Psoas muscle (tissue), 7 donors: ENCODE measurements at regions not wholly inside any gene's neighbourhood (a gene's known extent, or its start where the extent isn't known, plus 50 kb on each side); places are given as distances from the start of the nearest gene placed in this dataset.

Experiments
- ATAC-seq, 4 donors: fragments of 200-7000 bp; cut with Tn5 transposase; one replicate each; pipeline ENCODE4 v1.9.1; 2020; ENCODE audit warnings: moderate library complexity in 3 of 4, mild to moderate bottlenecking in 2 of 4
- DNase-seq, 2 donors: peaks; one replicate each; pipeline ENCODE4 v3.0.0-alpha.2; 2020
- H3K27ac ChIP-seq: fragments of 200-600 bp; one replicate; pipeline ENCODE4 v1.8.0; 2022
- H3K27me3 ChIP-seq, 3 donors: fragments of 200-600 bp in 1 of 3; one replicate each; pipeline versions ENCODE4 v1.6.1 to v1.8.0; 2013 to 2022; ENCODE audit warnings: low read length in 2 of 3, mild to moderate bottlenecking in 2 of 3, moderate library complexity in 1 of 3; ENCODE audit not compliant: insufficient read depth in 3 of 3
- H3K36me3 ChIP-seq, 2 donors: fragments of 200-600 bp in 1 of 2; one replicate each; pipeline versions ENCODE4 v1.6.1 to v1.8.0; 2013 to 2022; ENCODE audit warnings: low read depth in 1 of 2, mild to moderate bottlenecking in 1 of 2, moderate library complexity in 1 of 2; ENCODE audit not compliant: insufficient read depth in 1 of 2
- H3K4me1 ChIP-seq: fragments of 200-600 bp; one replicate; pipeline ENCODE4 v1.8.0; 2022
- H3K4me3 ChIP-seq: fragments of 200-600 bp; one replicate; pipeline ENCODE4 v1.8.0; 2022; ENCODE audit warnings: mild to moderate bottlenecking
- H3K9me3 ChIP-seq: fragments of 200-600 bp; one replicate; pipeline ENCODE4 v1.8.0; 2022
- CTCF ChIP-seq: fragments of 200-600 bp; IDR thresholded peaks from one replicate; pipeline ENCODE4 v1.8.0; 2022; ENCODE audit warnings: antibody characterized with exemption
- WGBS, 3 donors: extraction: QIAGEN DNeasy Blood & Tissue Kit; methylation state at CpG; one replicate each; pipeline versions ENCODE4 v1.1.6 to v1.1.7; 2013; 5-methylcytosine and 5-hydroxymethylcytosine counted together
- intact Hi-C, 2 donors: fragments of 100-400 bp; cut with DNase I; formaldehyde crosslinking; loops; one replicate each; pipeline versions ENCODE4 v1.11.0 to v1.14.2; 2022
- donor health status: healthy with polysubstance abuse.
- donor health status: DM: no; HTN: no; CAD: no; lungs with moderate emphysema.
- donor health status: Bipolar disorder and iron deficiency.
- donor health status: healthy.
- donor health status: DM: yes; HTN: yes; CAD: no.
- donor health status: DM: no; HTN: no; CAD: no.
- donor health status: DM: yes; HTN: yes; CAD: no.

GRCh38 chr6:146908786-146909185, 295.4 kb upstream of the STXBP5 start:
- no peak for TF ChIP-seq CTCF
- H3K36me3 ChIP-seq: no peaks in the 10 kb centered on the region
- DNase-seq: no peak
- H3K27ac ChIP-seq: no peak overlapping the region
- H3K9me3 ChIP-seq: no peaks in the 10 kb centered on the region
- intact Hi-C loops: no loop called here
- 89 to 92% (median 89%) methylated on average over 4 of the region's 4 CpGs for WGBS, 3 donors
- H3K4me3 ChIP-seq: no peak overlapping the region
- no peaks in the 10 kb centered on the region for H3K27me3 ChIP-seq
- H3K4me1 ChIP-seq: no peaks in the 10 kb centered on the region
- no peak for ATAC-seq

GRCh38 chr6:146909376-146909775, 294.8 kb upstream of the STXBP5 start:
- no peaks in the 10 kb centered on the region for H3K9me3 ChIP-seq
- no peak for TF ChIP-seq CTCF
- no peak overlapping the region for H3K4me3 ChIP-seq
- intact Hi-C loops: no loop called here
- 90 to 94% (median 93%) methylated on average over 2 of the region's 2 CpGs for WGBS, 3 donors
- no peaks in the 10 kb centered on the region for H3K36me3 ChIP-seq
- ATAC-seq: no peak
- H3K27ac ChIP-seq: no peak overlapping the region
- peaks cover 4% of the 10 kb centered on the region for H3K4me1 ChIP-seq
- no peaks in the 10 kb centered on the region for H3K27me3 ChIP-seq
- no peak for DNase-seq

- Histone ChIP-seq H3K27ac (no peak overlapping the region), H3K4me3 (no peak overlapping the region), H3K9me3 (no peaks in the 10 kb centered on the region), H3K36me3 (no peaks in the 10 kb centered on the region), H3K27me3 (no peaks in the 10 kb centered on the region), H3K4me1 (peaks cover 9% of the 10 kb centered on the region)
- 78 to 88% (median 78%) methylated on average over 2 of the region's 2 CpGs for WGBS, 3 donors
- TF ChIP-seq CTCF: no peak
- ATAC-seq (no peak), DNase-seq (no peak)
- intact Hi-C loops: no loop called here
These were observed 294.3 kb upstream of the STXBP5 start for GRCh38 chr6:146909886-146910285.

GRCh38 chr6:146910611-146911010, 293.6 kb upstream of the STXBP5 start:
- Histone ChIP-seq H3K9me3 (no peaks in the 10 kb centered on the region), H3K27ac (no peak overlapping the region), H3K4me3 (no peak overlapping the region), H3K4me1 (peaks cover 15% of the 10 kb centered on the region), H3K27me3 (no peaks in the 10 kb centered on the region), H3K36me3 (no peaks in the 10 kb centered on the region)
- ATAC-seq (no peak), DNase-seq (no peak)
- WGBS, 3 donors: 95 to 97% (median 96%) methylated on average over 2 of the region's 2 CpGs
- TF ChIP-seq CTCF: no peak
- intact Hi-C loops: no loop called here

GRCh38 chr6:146911635-146912215, 292.5 kb upstream of the STXBP5 start:
- Histone ChIP-seq H3K27me3 (no peaks in the 10 kb centered on the region), H3K9me3 (no peaks in the 10 kb centered on the region), H3K36me3 (no peaks in the 10 kb centered on the region), H3K27ac (no peak overlapping the region), H3K4me1 (peaks cover 15% of the 10 kb centered on the region), H3K4me3 (no peak overlapping the region)
- no peak for TF ChIP-seq CTCF
- DNase-seq (no peak), ATAC-seq (no peak)
- WGBS, 3 donors: 95 to 100% (median 97%) methylated on average over 4 of the region's 4 CpGs
- intact Hi-C loops: no loop called here
